ENCODE measurements at regions not wholly inside any gene's neighbourhood (a gene's known extent, or its start where the extent isn't known, plus 50 kb on each side); places are given as distances from the start of the nearest gene placed in this dataset.

- H3K36me3 ChIP-seq, result no peaks in the 10 kb centered on the region
- H3K27me3 ChIP-seq, result no peaks in the 10 kb centered on the region
- no peak overlapping the region for H3K4me2 ChIP-seq
- no peak overlapping the region for H3K9ac ChIP-seq
- no peaks in the 10 kb centered on the region for H4K20me1 ChIP-seq
- H3K27ac ChIP-seq, result no peak overlapping the region
- TF ChIP-seq Cebpa-rat (IDR thresholded peaks at IDR 0.05), result no peak
- H3K9me3 ChIP-seq (replicated peaks in 1 of 11), result no peaks in the 10 kb centered on the region
- no peaks in the 10 kb centered on the region for H3K4me1 ChIP-seq
- H3K4me3 ChIP-seq, result no peak overlapping the region
These were observed 267.4 kb downstream of the MEIS1 start for GRCh38 chr2:66702301-66702700.

- no peak for TF ChIP-seq Cebpa-rat (IDR thresholded peaks at IDR 0.05)
- H3K36me3 ChIP-seq, result no peaks in the 10 kb centered on the region
- no peaks in the 10 kb centered on the region for H3K9me3 ChIP-seq (replicated peaks in 1 of 11)
- no peak overlapping the region for H3K9ac ChIP-seq
- H3K4me1 ChIP-seq, result no peaks in the 10 kb centered on the region
- H3K4me2 ChIP-seq, result no peak overlapping the region
- no peak overlapping the region for H3K4me3 ChIP-seq
- H3K27ac ChIP-seq, result no peak overlapping the region
- H3K27me3 ChIP-seq, result no peaks in the 10 kb centered on the region
- H4K20me1 ChIP-seq, result no peaks in the 10 kb centered on the region
These were observed 269.9 kb downstream of the MEIS1 start for GRCh38 chr2:66704786-66705185.

- no peak overlapping the region for H3K9ac ChIP-seq
- no peaks in the 10 kb centered on the region for H3K9me3 ChIP-seq (replicated peaks in 1 of 11)
- no peaks in the 10 kb centered on the region for H3K4me1 ChIP-seq
- H3K27me3 ChIP-seq, result no peaks in the 10 kb centered on the region
- no peak overlapping the region for H3K27ac ChIP-seq
- no peak overlapping the region for H3K4me3 ChIP-seq
- TF ChIP-seq Cebpa-rat (IDR thresholded peaks at IDR 0.05), result no peak
- H3K4me2 ChIP-seq, result no peak overlapping the region
- H4K20me1 ChIP-seq, result no peaks in the 10 kb centered on the region
- H3K36me3 ChIP-seq, result no peaks in the 10 kb centered on the region
These were observed 279.7 kb downstream of the MEIS1 start for GRCh38 chr2:66714610-66715009.

- no peak overlapping the region for H3K4me2 ChIP-seq
- H3K36me3 ChIP-seq, result no peaks in the 10 kb centered on the region
- no peaks in the 10 kb centered on the region for H3K9me3 ChIP-seq (replicated peaks in 1 of 11)
- H3K27ac ChIP-seq, result no peak overlapping the region
- TF ChIP-seq Cebpa-rat (IDR thresholded peaks at IDR 0.05), result no peak
- no peaks in the 10 kb centered on the region for H3K27me3 ChIP-seq
- H3K4me3 ChIP-seq, result no peak overlapping the region
- H3K9ac ChIP-seq, result no peak overlapping the region
- peaks cover 8 to 12% (median 11%) of the 10 kb centered on the region in 10 experiments; a peak in 16 of 20 replicates for H3K4me1 ChIP-seq
- no peaks in the 10 kb centered on the region for H4K20me1 ChIP-seq
These were observed 282.4 kb downstream of the MEIS1 start for GRCh38 chr2:66717218-66717905.

- no peaks in the 10 kb centered on the region for H4K20me1 ChIP-seq
- no peak overlapping the region for H3K27ac ChIP-seq
- H3K9ac ChIP-seq, result no peak overlapping the region
- no peak overlapping the region for H3K4me2 ChIP-seq
- H3K9me3 ChIP-seq (replicated peaks in 1 of 11), result no peaks in the 10 kb centered on the region
- no peaks in the 10 kb centered on the region for H3K36me3 ChIP-seq
- H3K4me3 ChIP-seq, result no peak overlapping the region
- H3K4me1 ChIP-seq, result peaks cover 9 to 17% (median 12%) of the 10 kb centered on the region in 10 experiments; a peak in 16 of 20 replicates
- TF ChIP-seq Cebpa-rat (IDR thresholded peaks at IDR 0.05), result no peak
- H3K27me3 ChIP-seq, result no peaks in the 10 kb centered on the region
These were observed 283.0 kb downstream of the MEIS1 start for GRCh38 chr2:66717973-66718372.

GRCh38 chr2:66721776-66722175 lies 286.9 kb downstream of the MEIS1 start:
- Histone ChIP-seq H3K36me3 (no peaks in the 10 kb centered on the region), H3K9me3 (replicated peaks in 1 of 11) (no peaks in the 10 kb centered on the region), H4K20me1 (no peaks in the 10 kb centered on the region), H3K9ac (no peak overlapping the region), H3K27me3 (no peaks in the 10 kb centered on the region), H3K27ac (no peak overlapping the region), H3K4me2 (peak overlapping the region; percentile 2 to 63 (median 33); a peak in 19 of 22 replicates), H3K4me3 (no peak overlapping the region), H3K4me1 (peaks cover 9 to 18% (median 12%) of the 10 kb centered on the region in 10 experiments; a peak in 16 of 20 replicates)
- no peak for TF ChIP-seq Cebpa-rat (IDR thresholded peaks at IDR 0.05)

- Histone ChIP-seq H3K4me2 (no peak overlapping the region), H3K4me1 (peaks cover 10 to 18% (median 12%) of the 10 kb centered on the region in 10 experiments; a peak in 16 of 20 replicates), H3K9ac (no peak overlapping the region), H3K36me3 (no peaks in the 10 kb centered on the region), H3K27ac (no peak overlapping the region), H3K27me3 (no peaks in the 10 kb centered on the region), H4K20me1 (no peaks in the 10 kb centered on the region), H3K9me3 (replicated peaks in 1 of 11) (no peaks in the 10 kb centered on the region), H3K4me3 (no peak overlapping the region)
- no peak for TF ChIP-seq Cebpa-rat (IDR thresholded peaks at IDR 0.05)
These were observed 289.3 kb downstream of the MEIS1 start for GRCh38 chr2:66724241-66724640.

- Histone ChIP-seq H3K4me2 (peak overlapping the region in 3 of 11 experiments; percentile 18 to 51 (median 50); a peak in 5 of 22 replicates), H3K27me3 (no peaks in the 10 kb centered on the region), H3K4me1 (peaks cover 0 to 19% (median 0%) of the 10 kb centered on the region in 10 experiments; a peak in 5 of 20 replicates), H3K36me3 (no peaks in the 10 kb centered on the region), H3K9me3 (replicated peaks in 1 of 11) (no peaks in the 10 kb centered on the region), H3K27ac (no peak overlapping the region), H4K20me1 (no peaks in the 10 kb centered on the region), H3K4me3 (no peak overlapping the region), H3K9ac (no peak overlapping the region)
- TF ChIP-seq Cebpa-rat (IDR thresholded peaks at IDR 0.05), result no peak
These were observed 294.7 kb downstream of the MEIS1 start for GRCh38 chr2:66729416-66730330.

- no peak overlapping the region for H3K4me3 ChIP-seq
- no peak for TF ChIP-seq Cebpa-rat (IDR thresholded peaks at IDR 0.05)
- H3K36me3 ChIP-seq, result no peaks in the 10 kb centered on the region
- H3K4me2 ChIP-seq, result no peak overlapping the region
- no peaks in the 10 kb centered on the region for H3K27me3 ChIP-seq
- no peaks in the 10 kb centered on the region for H4K20me1 ChIP-seq
- H3K9me3 ChIP-seq (replicated peaks in 1 of 11), result no peaks in the 10 kb centered on the region
- peaks cover 0 to 19% (median 0%) of the 10 kb centered on the region in 10 experiments; a peak in 5 of 20 replicates for H3K4me1 ChIP-seq
- H3K27ac ChIP-seq, result no peak overlapping the region
- H3K9ac ChIP-seq, result no peak overlapping the region
These were observed 295.5 kb downstream of the MEIS1 start for GRCh38 chr2:66730441-66730840.

Measured in BLaER1 treated with 17β-estradiol and CSF1 and Interleukin-3, amounts not matched to agents 10 nM and 100 nM (cell line).